ENCODE measurements at regions not wholly inside any gene's neighbourhood (a gene's known extent, or its start where the extent isn't known, plus 50 kb on each side); places are given as distances from the start of the nearest gene placed in this dataset.
"Not testable (repeated sequence)": the region's sequence is repeated elsewhere in the genome, so short reads cannot be mapped to it uniquely, and the experiment has no call there.

DNA sequence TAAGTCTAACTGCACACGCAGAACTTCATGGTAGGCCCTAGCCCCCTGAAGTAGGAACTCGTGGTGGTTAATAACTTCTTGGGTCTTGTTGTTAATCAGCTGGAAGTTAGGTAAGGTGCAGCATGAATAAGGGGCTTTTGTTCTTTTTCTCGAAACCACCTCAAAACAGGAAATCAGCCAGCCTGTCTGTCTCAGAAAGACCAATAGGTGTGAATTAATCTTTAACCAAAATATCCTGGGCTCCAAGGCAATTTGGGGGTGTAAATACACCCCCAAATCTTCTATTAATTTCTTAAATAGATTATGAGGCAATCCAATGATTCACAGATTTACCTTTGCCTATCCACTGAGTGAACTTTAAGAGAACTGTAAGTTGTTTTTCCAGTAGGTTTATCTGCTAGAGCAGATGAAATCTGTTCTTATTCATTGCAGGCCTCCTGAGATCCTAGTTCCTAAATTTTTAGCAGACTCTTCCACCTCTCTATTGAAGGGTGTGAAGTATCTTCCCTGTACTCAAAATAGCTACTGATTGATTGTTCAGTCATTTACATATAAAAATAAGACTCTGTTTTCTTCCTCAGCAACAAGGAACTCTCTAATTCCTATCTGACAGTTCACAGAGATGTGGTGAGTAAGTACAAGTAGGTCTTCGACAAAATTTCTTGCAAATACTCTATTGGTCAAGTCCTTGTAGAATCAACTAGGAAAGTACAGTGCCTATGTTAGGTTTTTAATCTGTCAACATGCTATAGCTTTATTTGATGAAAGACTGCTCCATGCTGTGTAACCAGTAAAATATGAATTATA, 427.1 kb upstream of the NOX3 start:
- DNase-seq, result peak; percentile 14

DNA sequence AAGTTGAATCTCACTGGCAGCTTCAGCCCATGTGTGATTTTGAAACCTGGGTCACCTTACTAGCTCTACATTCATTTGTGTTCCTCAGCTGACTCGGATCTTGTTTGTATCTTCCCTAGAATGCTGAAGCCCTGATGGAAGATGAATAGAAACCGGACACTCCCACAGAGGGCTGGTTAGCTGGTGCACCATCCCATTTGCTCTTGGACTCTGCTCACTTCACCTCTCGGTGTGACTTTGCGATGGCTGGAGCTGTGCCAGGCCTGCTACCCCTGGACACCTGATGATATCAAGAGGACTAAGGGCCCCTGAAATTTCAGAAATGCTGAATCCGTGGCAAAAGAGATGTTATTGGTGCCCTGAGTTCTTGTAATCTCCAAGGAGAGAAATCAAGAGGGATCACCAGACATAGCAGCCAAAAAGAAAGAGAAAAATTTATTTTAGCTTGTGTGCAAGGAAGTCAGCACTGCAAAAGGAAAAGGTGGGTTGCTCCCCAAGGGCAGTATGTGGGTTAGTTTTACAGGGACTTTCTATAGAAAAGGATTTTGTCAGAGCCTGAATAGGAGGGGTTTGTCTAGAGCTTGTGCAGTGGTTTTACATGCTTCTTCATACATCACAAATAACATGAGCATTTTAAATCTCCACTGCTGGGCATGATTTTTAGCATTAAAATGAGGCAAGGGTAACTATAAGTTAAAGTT, 426.3 kb upstream of the NOX3 start:
- DNase-seq, result no peak

- DNase-seq, result no peak
Measured at GRCh38 chr6:155880900-155881299, 425.3 kb upstream of the NOX3 start.

GRCh38 chr6:155872961-155873360, 417.3 kb upstream of the NOX3 start:
- DNase-seq, result no peak

DNA sequence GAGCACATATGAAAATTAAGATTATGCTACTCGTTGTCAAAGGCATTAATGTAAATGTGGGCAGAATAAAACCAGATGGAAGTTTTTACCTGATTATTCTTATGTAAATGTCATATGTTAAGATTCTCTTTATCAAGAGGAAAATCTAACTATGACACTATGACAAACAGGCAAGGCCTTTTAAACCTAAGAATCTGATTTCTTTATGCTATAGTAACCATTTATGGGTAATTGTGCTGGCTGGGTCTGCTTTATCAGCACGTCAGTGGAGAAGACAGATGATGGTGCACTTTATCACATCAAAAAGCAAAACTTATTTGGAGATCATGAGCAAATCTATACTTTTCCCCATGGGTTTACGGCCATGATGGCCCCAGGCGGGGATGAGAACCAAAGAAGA, 412.0 kb upstream of the NOX3 start:
- no peak for DNase-seq

- not testable (repeated sequence) for DNase-seq
Measured at GRCh38 chr6:155866676-155867390, 411.2 kb upstream of the NOX3 start.

GRCh38 chr6:155861821-155862220, 406.2 kb upstream of the NOX3 start:
- no peak for DNase-seq

DNA sequence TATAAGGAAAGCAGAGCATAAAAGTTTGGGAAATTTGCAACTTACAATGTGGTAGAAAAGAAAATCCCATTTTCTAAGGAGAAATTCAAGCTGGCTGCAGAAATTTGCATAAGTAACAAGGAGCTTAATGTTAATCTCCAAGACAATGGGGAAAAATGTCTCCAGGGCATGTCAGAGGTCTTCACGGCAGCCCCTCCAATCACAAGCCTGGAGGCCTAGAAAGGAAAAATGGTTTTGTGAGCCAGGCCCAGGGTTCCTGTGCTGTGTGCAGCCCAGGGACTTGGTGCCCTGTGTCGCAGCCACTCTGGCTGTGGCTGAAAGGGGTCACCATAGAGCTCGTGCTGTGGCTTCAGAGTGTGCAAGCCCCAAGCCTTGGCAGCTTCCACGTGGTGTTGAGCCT, 403.3 kb upstream of the NOX3 start:
- DNase-seq, result not testable (repeated sequence)

DNA sequence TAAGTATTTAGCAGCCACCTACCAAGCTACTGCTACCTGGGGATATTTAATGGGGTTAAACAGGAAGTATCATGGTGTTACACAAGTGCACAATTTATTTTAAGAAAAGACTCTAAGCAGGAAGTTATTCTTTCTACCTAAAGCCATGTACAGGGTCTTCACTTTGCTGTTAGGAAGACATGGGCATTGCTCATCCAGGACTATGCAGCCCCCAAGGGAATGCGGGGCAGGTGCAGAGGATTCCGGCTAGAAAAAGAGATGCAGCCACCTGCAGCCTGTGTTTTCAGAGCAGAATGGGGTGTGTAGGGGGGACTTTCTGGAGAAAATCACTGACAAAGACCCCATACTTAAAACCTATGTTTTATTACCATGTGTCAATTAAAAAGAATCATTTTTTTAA, 399.1 kb upstream of the NOX3 start:
- no peak for DNase-seq

DNA sequence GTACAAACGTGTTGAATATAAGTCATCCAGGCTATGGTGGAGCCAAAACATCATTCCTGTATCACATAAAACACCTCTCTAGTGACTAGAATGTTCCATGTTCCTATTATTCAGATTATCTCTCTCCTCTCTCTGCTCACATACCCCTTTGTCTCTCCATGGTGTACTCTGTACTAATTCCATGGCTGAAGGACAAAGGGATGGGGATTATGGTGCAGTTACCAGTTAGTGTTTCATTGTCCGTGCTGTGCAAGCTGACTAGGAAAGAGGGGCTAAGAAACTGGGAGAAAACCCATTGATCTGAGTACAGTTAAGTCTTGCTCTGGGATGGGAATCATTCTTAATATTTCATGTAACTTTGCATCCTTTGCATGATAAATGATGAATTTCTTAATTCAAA, 397.4 kb upstream of the NOX3 start:
- no peak for DNase-seq

GRCh38 chr6:155850408-155850841, 394.8 kb upstream of the NOX3 start:
- no peak for DNase-seq

GRCh38 chr6:155847711-155848110, 392.1 kb upstream of the NOX3 start:
- DNase-seq, result no peak

- DNase-seq, result no peak
Measured at GRCh38 chr6:155837474-155837873, 381.8 kb upstream of the NOX3 start.

DNA sequence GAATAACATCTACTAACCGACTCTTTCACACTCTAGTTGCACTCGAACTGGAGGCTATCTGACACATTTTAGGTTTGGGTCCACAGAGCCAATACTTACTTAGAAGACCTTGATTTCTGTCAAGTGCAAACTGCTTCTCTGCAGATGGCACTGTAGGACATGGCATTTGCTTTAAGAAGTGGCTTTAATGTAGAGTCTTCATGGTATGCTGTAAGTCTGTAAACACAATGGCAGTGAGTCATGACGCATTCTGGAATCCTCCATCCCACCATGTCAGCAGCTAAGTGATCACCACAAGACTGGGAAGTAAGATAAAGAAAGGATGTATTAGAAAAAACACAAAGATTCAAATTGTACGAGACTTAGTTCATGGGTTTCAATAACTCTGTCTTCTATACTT, 377.0 kb upstream of the NOX3 start:
- no peak for DNase-seq

DNA sequence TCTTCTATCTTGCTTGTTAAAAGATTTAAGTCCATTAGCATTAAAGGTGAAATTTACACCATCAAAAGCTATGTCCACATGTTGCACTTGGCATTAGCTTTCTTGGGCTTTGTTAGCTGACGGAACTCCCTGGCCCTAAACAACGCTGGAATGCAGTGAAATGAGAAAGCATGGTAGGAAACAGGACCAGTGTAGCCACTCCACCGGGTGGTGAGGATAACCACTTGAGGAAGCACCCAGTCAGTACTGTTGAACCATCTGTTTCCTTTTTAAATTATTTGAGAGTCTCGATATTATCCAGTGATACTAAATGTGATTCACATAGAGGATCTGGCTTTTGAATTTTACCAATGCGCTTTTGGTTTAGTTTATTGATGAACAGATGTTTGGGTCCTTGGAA, 374.9 kb upstream of the NOX3 start:
- no peak for DNase-seq

DNA sequence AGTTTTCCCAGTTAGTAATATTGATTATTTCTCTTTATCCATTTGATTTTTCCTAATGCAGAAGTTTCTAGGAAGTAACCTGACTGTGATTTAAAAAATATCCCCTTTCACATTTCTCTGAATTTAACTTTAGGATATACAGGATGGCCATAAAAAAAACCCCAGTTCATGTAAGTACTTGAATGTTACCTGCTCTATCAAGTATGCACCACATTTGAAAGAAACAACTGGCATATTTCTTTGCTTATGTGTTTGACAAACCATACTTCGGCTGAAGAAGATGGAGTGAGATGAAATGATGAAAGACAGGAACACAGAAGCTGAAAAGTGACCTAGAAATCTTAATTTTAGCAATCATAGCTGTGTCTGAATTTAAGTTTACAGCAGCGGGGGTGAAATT, 374.0 kb upstream of the NOX3 start:
- DNase-seq, result no peak

DNA sequence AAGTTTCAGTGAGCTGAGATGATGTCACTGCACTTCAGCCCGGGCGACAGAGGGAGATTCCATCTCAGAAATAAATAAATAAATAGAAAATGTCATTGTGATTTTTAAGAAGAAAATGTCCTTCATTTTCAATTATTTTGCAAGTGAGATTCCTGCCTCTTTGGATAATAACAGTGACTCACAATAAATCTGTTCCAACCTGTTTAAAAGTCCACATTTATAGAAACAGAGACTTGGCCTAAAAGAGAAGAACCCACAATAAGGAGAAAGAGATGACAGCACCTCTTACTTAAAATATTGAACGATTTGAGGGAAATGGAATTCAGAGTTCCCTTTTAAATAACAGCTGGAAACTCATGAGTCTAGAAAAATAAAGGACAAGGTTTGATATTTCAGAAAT, 373.4 kb upstream of the NOX3 start:
- no peak for DNase-seq

DNA sequence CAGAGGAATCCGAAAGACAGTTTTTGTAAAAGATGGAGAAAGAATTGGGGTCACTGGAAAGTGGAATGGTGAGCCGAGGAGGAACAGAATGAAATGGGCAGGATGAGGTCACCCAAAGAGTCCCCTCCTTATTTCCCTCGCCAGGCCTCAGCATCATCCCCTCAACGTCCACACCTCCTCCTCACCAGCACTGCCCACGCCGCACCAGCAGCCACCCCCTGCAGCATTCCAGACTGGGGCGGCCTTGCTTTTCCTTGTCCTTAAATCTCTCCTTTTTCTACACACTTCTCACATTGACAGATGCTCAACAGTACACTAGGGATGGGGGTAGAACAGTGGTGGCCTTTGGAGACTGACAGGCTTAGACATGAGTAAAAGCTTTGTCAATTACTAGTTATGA, 363.1 kb upstream of the NOX3 start:
- DNase-seq, result no peak

GRCh38 chr6:155813548-155813947, 357.9 kb upstream of the NOX3 start:
- no peak for DNase-seq

DNA sequence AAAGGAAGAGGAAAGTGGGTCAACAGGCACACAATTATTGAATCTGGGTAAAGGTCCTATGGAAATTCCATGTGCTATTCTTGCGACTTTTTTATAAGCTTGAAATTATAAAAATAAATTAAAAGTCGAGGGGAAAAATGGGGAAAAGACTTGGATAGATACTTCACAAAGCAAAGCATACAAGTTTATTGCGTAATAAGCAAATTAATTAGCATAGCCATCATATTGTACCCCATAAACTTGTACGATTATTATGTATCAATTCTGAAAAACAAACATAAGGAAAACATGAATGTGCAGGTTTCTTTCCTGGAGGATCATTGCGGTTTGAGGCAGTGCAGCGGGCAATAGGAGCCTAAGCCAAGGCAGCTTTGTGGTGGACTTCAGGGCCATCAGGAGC, 351.6 kb upstream of the NOX3 start:
- DNase-seq, result no peak

- no peak for DNase-seq
Measured at GRCh38 chr6:155801046-155801445, 345.4 kb upstream of the NOX3 start.

DNA sequence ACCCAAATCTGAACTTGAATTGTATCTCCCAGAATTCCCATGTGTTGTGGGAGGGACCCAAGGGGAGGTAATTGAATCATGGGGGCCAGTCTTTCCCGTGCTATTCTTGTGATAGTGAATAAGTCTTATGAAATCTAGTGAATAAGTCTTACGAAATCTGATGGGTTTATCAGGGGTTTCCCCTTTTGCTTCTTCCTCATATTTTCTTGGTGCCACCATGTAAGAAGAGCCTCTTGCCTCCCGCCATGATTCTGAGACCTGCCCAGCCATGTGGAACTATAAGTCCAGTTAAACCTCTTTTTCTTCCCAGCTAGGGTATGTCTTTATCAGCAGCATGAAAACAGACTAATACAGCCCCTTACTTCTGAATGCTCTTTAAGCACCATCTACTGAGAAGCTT, 343.2 kb upstream of the NOX3 start:
- not testable (repeated sequence) for DNase-seq

DNA sequence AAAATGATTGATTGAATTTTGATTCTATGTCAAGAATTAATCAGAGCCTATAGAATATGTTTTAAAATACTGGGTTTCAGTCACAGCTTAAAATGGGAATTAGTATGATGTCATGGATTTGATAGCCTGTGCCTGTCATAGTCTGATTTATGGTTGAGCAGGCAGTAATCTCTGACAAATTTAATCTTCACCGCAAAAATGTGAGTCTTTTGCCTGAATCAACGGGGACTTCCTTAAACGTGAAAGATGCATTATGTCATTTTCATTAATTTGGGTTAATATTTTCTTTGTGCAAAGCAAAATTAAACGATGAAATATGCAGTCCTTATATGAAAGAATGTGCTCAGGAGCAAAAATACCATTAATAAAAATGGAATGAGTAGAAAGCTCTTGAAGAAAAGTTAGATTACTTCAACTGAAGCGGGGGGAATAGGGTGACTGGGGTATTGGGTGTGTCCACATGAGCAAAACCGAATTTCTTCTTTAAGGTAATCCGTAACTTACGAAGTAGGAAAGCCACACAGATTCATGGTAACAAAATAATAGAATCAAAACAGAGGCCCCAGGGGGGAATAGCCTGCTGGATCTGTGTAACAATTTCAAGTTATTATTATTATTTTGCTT, 339.6 kb upstream of the NOX3 start:
- DNase-seq, result no peak

All from CD4-positive, alpha-beta T cell treated with Interleukin-17A for 1 hour (primary cell).